ENCODE measurements at regions not wholly inside any gene's neighbourhood (a gene's known extent, or its start where the extent isn't known, plus 50 kb on each side); places are given as distances from the start of the nearest gene placed in this dataset.

GRCh38 chr4:19838858-19839257 lies 412.8 kb upstream of the SLIT2 start:
- TF ChIP-seq EZH2phosphoT487 (IDR thresholded peaks at IDR 0.05; ENCODE audit: borderline replicate concordance, low read length): no peak
- no peak for TF ChIP-seq CTCF (IDR thresholded peaks at IDR 0.05; ENCODE audit: low read depth, low read length, poor library complexity, severe bottlenecking)

Data from DOHH2 (cell line).